Hepatocyte (in vitro differentiated cells): ENCODE measurements at regions not wholly inside any gene's neighbourhood (a gene's known extent, or its start where the extent isn't known, plus 50 kb on each side); places are given as distances from the start of the nearest gene placed in this dataset.

Source experiments
- DNase-seq: peaks from one replicate; pipeline ENCODE4 v3.0.0-alpha.2; 2016; ENCODE audit warnings: low spot score
- H2AFZ ChIP-seq: fragments of 200-600 bp; sonication (generic); 2 replicates; pipeline ENCODE4 v1.6.0; 2016; ENCODE audit warnings: antibody characterized with exemption, mild to moderate bottlenecking
- H3K27ac ChIP-seq: fragments of 200-600 bp; sonication (generic); 2 replicates; pipeline ENCODE4 v1.5.1; 2016; ENCODE audit warnings: mild to moderate bottlenecking
- H3K27me3 ChIP-seq: fragments of 200-600 bp; sonication (generic); 2 replicates; pipeline ENCODE4 v1.6.1; 2016
- H3K36me3 ChIP-seq: fragments of 200-600 bp; sonication (generic); replicated peaks from 2 replicates; pipeline ENCODE4 v1.5.1; 2016; ENCODE audit warnings: low read depth; ENCODE audit not compliant: insufficient read depth
- H3K4me1 ChIP-seq: fragments of 200-600 bp; sonication (generic); 2 replicates; pipeline ENCODE4 v1.5.1; 2016; ENCODE audit warnings: mild to moderate bottlenecking, moderate library complexity; ENCODE audit not compliant: insufficient read depth
- H3K4me2 ChIP-seq: fragments of 200-600 bp; sonication (generic); 2 replicates; pipeline ENCODE4 v1.6.0; 2016
- H3K4me3 ChIP-seq: fragments of 200-600 bp; sonication (generic); 2 replicates; pipeline ENCODE4 v1.5.1; 2016; ENCODE audit warnings: mild to moderate bottlenecking
- H3K79me2 ChIP-seq: fragments of 200-600 bp; sonication (generic); 2 replicates; pipeline ENCODE4 v1.6.0; 2017; ENCODE audit warnings: mild to moderate bottlenecking
- H3K9me2 ChIP-seq: fragments of 200-600 bp; sonication (generic); replicated peaks from 2 replicates; pipeline ENCODE4 v1.6.0; 2017; ENCODE audit warnings: mild to moderate bottlenecking; ENCODE audit not compliant: insufficient read depth
- H3K9me3 ChIP-seq: fragments of 200-600 bp; sonication (generic); 2 replicates; pipeline ENCODE4 v1.5.1; 2016; ENCODE audit warnings: low read depth, mild to moderate bottlenecking
- H4K20me1 ChIP-seq: fragments of 200-600 bp; sonication (generic); 2 replicates; pipeline ENCODE4 v1.6.0; 2016; ENCODE audit warnings: mild to moderate bottlenecking; ENCODE audit not compliant: insufficient read depth, poor library complexity, severe bottlenecking
- EZH2 ChIP-seq: fragments of 200-600 bp; sonication (generic); IDR thresholded peaks from 2 replicates; pipeline ENCODE4 v1.6.1; 2016; ENCODE audit warnings: antibody characterized with exemption, mild to moderate bottlenecking, borderline replicate concordance
- EZH2phosphoT487 ChIP-seq: fragments of 200-600 bp; sonication (generic); IDR thresholded peaks from one replicate; pipeline ENCODE4 v1.6.1; 2018; ENCODE audit warnings: antibody characterized with exemption, mild to moderate bottlenecking, low read depth, moderate library complexity; ENCODE audit not compliant: unreplicated experiment, severe bottlenecking
- WGBS: methylation state at CpG from one replicate; pipeline ENCODE4 v1.1.6; 2016; ENCODE audit warnings: low lambda C conversion rate; ENCODE audit errors: missing lambda C conversion rate; 5-methylcytosine and 5-hydroxymethylcytosine counted together
- TF ChIP-seq, protein P1 (sequence below): fragments of 200-600 bp; sonication (generic); IDR thresholded peaks from 2 replicates; pipeline ENCODE4 v1.5.1; 2016; ENCODE audit warnings: antibody characterized with exemption, mild to moderate bottlenecking; ENCODE audit not compliant: poor library complexity

DNA sequence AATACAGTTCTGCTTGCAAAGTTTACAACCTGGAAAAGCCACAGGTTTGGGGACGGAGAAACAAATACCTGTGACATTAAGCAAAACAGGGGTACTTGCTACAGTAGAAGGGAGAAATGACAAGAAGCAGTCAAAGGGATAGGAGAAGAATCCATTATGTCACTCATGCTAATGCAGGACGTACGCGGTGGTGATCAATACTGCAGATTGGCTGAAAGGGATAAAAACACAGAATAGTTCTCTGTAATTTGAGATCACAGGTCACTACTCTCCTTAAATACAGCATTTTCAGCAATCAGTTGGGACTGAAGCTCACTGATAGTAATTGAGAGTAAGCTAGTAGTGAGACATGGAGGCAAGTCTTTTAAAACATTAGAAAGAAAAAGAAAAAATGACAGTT, 130.3 kb upstream of the MTAP start:
- 56% methylated on average over 4 of the region's 4 CpGs for WGBS
- Histone ChIP-seq H3K9me3 (no peaks in the 10 kb centered on the region), H3K36me3 (no peaks in the 10 kb centered on the region), H3K4me2 (no peak overlapping the region), H3K4me1 (no peaks in the 10 kb centered on the region), H3K27ac (no peak overlapping the region), H3K9me2 (no peaks in the 10 kb centered on the region), H3K27me3 (no peaks in the 10 kb centered on the region), H2AFZ (no peak overlapping the region), H3K4me3 (no peak overlapping the region), H3K79me2 (no peaks in the 10 kb centered on the region), H4K20me1 (no peaks in the 10 kb centered on the region)
- DNase-seq: no peak
- TF ChIP-seq, protein P1, sequence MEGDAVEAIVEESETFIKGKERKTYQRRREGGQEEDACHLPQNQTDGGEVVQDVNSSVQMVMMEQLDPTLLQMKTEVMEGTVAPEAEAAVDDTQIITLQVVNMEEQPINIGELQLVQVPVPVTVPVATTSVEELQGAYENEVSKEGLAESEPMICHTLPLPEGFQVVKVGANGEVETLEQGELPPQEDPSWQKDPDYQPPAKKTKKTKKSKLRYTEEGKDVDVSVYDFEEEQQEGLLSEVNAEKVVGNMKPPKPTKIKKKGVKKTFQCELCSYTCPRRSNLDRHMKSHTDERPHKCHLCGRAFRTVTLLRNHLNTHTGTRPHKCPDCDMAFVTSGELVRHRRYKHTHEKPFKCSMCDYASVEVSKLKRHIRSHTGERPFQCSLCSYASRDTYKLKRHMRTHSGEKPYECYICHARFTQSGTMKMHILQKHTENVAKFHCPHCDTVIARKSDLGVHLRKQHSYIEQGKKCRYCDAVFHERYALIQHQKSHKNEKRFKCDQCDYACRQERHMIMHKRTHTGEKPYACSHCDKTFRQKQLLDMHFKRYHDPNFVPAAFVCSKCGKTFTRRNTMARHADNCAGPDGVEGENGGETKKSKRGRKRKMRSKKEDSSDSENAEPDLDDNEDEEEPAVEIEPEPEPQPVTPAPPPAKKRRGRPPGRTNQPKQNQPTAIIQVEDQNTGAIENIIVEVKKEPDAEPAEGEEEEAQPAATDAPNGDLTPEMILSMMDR: no peak
- TF ChIP-seq EZH2: no peak
- no peak for TF ChIP-seq EZH2phosphoT487

DNA sequence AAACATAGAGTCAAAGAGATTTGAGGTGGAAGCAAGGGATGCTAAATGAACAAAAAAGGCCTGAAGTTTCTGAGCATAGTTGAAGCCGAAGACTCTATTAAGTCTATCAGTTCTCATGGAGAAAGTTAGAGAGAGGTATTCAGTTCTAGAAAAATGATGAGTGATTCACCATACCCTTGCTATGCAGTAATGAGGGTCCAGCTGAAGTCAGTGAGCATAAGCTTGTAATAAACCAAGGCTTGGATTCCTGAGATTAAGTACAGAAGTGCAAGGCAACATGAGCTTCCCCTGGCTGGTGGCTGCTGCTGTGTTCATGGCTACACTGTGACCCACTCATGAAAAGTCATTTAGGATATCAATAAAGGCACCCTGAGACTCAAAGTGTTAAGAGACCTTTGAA, 129.7 kb upstream of the MTAP start:
- H3K4me3 ChIP-seq: no peak overlapping the region
- no peaks in the 10 kb centered on the region for H3K36me3 ChIP-seq
- DNase-seq: no peak
- H3K9me2 ChIP-seq: no peaks in the 10 kb centered on the region
- no peak overlapping the region for H3K4me2 ChIP-seq
- no peak overlapping the region for H2AFZ ChIP-seq
- H3K4me1 ChIP-seq: no peaks in the 10 kb centered on the region
- no peak overlapping the region for H3K27ac ChIP-seq
- H3K27me3 ChIP-seq: no peaks in the 10 kb centered on the region
- TF ChIP-seq EZH2: no peak
- TF ChIP-seq, protein P1: no peak
- no peak for TF ChIP-seq EZH2phosphoT487
- WGBS: 96% methylated on average over 1 of the region's 1 CpG
- H3K9me3 ChIP-seq: no peaks in the 10 kb centered on the region
- no peaks in the 10 kb centered on the region for H3K79me2 ChIP-seq
- H4K20me1 ChIP-seq: no peaks in the 10 kb centered on the region

DNA sequence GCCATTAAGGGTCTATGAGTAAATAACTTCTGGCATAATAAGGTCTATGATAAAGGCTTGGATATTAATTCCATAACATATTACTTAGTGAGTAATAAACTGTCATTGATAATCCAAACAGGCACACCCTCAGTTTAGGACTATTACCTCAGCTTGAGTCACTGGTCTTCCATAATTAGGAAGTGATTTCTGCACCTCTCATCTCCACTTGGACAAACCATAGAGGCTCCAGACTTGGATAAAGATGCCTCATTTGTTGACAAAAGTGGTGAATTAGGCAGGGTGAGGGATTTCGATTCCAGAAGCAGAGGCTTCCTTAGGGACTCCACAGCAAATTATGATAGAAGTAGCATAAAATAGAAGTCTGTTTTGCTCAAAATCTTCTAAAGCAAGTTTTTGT, 127.5 kb upstream of the MTAP start:
- Histone ChIP-seq H3K36me3 (no peaks in the 10 kb centered on the region), H2AFZ (no peak overlapping the region), H3K27me3 (no peaks in the 10 kb centered on the region), H3K27ac (no peak overlapping the region), H3K9me2 (no peaks in the 10 kb centered on the region), H3K9me3 (no peaks in the 10 kb centered on the region), H3K4me2 (no peak overlapping the region), H4K20me1 (no peaks in the 10 kb centered on the region), H3K4me1 (no peaks in the 10 kb centered on the region), H3K79me2 (no peaks in the 10 kb centered on the region), H3K4me3 (no peak overlapping the region)
- 92% methylated on average over 1 of the region's 1 CpG for WGBS
- DNase-seq: no peak
- TF ChIP-seq EZH2phosphoT487 (no peak), EZH2 (no peak)
- TF ChIP-seq, protein P1: no peak

DNA sequence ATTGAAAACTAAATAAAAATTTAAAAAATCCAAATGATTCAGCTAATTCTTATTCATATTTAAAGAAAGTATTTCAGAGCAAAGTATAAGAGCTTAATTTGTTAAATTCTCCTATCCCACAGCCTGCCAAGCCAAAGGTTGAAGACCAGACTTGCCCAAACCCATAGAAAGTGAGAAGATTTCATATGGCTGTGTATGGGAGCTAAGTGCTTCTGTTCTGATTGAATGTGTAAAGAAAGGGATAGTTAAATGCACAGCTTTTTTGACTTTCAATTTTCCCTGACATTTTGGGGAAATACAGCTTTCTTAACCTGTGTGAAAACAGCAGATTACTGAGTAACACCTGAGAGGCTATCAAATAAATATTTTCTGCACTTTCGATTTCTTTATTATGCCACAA, 125.0 kb upstream of the MTAP start:
- no peaks in the 10 kb centered on the region for H3K9me2 ChIP-seq
- H3K4me2 ChIP-seq: no peak overlapping the region
- DNase-seq: no peak
- no peaks in the 10 kb centered on the region for H4K20me1 ChIP-seq
- no peaks in the 10 kb centered on the region for H3K27me3 ChIP-seq
- H3K79me2 ChIP-seq: no peaks in the 10 kb centered on the region
- H3K4me3 ChIP-seq: no peak overlapping the region
- no peak overlapping the region for H2AFZ ChIP-seq
- WGBS: 89% methylated on average over 1 of the region's 1 CpG
- no peak for TF ChIP-seq EZH2phosphoT487
- H3K4me1 ChIP-seq: no peaks in the 10 kb centered on the region
- no peaks in the 10 kb centered on the region for H3K9me3 ChIP-seq
- no peak overlapping the region for H3K27ac ChIP-seq
- H3K36me3 ChIP-seq: no peaks in the 10 kb centered on the region
